GM21717 (cell line): ENCODE measurements at regions not wholly inside any gene's neighbourhood (a gene's known extent, or its start where the extent isn't known, plus 50 kb on each side); places are given as distances from the start of the nearest gene placed in this dataset.

Source experiments
- ATAC-seq: cut with Tn5 transposase; IDR thresholded peaks from one replicate; pipeline ENCODE4 v1.9.1; 2021; ENCODE audit warnings: mild to moderate bottlenecking, moderate library complexity; ENCODE audit not compliant: unreplicated experiment

DNA sequence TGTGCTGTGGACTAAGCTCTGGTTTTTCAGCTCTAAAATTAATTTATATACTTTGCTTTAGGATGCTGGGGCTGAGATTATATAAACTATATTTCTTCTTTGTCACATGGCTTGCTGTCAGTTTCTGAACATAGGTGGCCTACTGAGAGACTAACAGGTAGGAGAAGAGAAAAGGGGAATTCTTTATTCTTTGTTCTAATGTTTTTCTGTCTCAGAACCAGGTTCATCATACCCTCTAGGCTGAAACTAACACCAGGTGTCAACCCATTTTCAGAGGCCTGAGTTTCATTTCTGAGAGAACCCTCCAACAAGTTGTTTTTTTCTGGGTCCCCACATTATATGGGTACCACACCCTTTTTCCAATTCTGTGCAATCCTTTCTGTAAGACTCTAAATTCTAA, 843.6 kb downstream of the TRIB2 start:
- peak; percentile 81 for ATAC-seq

DNA sequence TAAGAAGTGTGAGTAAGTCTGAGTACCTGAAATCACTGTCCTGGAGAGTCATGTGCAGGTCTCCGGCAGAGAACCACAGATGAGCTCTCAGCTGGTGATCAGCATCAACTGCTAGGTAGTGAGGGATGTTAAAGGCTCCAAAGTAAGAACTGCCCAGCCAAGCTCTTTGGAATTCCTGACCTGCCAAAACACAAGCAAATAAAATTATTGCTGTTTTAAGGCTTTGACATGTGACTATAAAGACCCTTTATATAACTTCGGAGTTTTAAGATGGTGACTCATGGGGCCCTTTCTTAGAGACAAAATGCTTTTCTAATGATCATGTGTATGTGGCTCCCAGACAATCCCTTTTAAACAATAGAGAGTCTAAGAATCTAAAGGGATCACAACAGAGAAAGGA, 855.7 kb downstream of the TRIB2 start:
- no peak for ATAC-seq

DNA sequence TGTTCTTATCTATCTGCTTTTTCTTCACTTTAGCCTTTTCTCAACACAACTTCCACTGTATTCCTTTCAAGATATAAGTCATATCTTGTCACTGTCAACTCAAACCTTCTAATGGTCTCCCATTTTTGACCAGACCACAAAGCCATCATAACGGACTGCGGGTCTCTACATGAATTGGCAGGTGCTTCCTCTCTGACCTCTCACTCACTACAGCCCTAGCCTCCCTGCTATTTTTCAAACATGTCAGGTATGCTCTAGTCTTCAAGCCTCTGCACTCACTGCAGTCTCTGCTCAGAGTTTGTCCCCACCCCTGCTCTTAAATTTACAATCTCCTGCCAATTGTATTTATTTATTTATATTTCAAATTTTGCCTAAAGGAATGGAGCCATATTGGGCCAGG, 858.1 kb downstream of the TRIB2 start:
- ATAC-seq: no peak

DNA sequence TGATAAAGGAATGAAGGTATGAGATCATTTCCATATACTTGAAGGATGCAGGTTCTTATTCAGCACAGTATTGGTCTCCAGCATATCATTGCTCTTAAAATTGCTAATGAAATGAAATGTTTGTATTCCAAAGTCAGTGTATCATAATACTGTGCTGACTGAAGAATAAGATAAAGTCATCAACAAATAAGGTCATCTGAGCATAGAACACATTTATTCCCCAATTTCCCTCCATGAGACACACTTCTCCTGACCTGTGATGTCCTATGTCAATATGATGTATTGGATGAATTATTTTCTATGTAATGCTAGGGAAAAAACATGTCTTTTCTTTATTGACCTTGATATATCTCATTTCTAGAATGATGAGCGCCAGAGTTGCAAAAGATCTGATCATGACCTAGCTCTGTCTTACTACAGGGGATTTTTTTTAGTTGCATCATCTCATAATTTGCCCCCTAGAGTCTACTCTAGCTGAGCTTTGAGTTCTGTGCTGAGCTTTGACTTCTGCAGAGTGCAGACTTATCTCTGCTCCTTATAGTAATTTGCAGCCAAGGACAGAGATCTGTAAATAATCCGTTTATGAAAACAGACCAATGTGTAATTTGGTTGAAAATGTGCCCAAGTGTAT, 859.8 kb downstream of the TRIB2 start:
- no peak for ATAC-seq

DNA sequence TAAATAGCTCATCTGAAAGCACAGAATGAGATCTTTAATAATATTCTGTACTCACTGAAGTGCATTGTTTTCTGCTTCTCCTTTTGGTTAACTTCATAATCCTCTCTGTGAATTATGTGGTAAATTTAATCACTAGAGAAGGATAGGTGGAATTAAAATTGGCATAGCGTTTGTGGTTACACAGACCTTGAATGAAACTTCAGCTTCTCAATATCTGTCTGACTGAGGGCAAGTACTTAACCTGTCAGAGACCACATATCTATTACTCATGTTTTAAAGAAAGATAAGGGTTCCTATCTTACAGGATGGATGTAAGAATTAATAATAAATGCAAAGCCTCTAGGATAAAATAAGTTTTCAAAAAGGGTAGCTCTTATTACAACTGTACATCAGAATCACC, 861.8 kb downstream of the TRIB2 start:
- no peak for ATAC-seq

DNA sequence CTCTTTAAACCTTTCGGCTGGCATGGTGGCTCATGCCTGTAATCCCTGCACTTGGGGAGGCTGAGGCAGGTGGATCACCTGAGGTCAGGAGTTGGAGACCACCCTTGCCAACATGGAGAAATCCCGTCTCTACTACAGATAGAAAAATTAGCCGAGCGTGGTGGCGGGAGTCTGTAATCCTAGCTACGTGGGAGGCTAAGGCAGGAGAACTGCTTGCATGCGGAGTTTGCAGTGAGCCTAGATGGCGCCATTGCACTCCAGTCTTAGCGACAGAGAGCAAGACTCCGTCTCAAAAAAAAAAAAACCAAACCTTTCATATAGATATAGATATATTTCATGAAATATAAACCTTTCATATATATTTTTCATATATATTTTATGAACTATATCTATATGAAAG, 864.7 kb downstream of the TRIB2 start:
- ATAC-seq: no peak

DNA sequence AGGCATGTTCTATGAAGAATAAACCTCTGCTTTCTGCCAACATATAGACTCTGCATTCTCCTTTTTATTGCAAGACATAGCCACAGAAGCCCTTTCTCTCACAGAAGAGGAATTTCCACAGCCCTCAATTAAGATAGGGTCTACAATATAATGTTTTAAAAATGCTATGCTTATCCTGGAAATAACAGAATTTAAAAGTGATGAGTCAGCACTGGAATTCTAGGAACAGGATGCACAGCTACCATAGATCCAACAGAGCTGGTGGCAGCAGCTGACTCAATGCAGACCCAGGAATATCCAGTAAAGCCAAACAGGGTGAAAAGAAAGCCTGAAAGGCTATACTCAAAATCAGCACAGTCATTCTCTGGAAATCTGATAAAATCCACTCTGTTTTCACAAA, 866.9 kb downstream of the TRIB2 start:
- no peak for ATAC-seq

DNA sequence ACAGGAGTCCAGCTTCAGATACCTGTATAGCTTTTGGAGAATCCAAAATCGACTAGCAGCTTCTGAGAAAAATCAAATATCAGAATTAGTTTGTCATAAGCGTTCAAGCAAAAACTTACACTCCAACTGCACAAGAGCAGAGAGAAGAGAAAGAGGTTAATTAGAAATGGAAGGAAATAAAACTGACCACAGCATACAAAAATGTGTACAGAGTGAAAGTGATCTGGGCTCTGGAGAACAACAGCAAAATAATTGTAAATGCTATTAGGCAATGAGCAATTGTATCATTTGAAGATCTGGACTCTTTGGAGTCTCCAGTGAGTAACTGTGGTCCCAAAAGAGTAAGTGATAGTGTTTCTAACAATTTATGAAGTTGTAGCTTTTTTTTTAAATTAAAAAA, 867.3 kb downstream of the TRIB2 start:
- ATAC-seq: no peak

DNA sequence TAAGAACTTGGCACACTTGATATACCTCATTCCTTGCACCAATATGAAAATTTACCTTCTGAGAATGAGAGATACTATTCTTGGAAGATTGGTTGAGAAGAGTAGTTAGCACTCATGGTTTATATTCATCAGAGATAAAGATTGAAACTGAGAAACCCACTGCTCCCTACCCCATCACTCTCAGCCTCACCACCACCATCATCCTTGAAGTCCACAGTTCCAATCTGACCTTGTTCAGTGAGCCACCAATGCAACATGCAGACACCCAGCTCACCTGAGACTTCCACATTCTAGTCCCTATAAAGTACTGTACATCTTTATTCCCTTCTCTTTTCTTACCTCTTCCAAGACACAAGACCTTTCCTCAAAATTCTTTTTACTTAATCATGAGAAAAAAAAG, 869.0 kb downstream of the TRIB2 start:
- no peak for ATAC-seq

DNA sequence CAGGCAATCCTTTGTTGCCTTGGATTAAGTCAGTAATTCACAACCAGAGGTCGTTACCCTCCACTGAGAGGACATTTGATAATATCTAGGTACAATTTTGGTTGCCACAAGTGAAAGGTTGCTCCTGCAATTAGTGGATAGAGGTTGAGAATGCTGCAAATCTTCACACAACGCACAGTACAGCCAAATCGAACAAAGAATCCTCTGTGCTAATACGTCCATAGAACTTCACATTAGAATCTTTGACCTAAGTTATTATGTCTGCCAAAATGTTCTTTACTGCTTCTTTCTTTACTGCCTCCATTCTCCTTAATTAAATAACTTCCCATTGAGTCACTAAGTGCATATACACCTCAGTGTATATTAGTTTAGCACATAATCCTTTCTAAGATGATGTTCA, 879.5 kb downstream of the TRIB2 start:
- no peak for ATAC-seq

DNA sequence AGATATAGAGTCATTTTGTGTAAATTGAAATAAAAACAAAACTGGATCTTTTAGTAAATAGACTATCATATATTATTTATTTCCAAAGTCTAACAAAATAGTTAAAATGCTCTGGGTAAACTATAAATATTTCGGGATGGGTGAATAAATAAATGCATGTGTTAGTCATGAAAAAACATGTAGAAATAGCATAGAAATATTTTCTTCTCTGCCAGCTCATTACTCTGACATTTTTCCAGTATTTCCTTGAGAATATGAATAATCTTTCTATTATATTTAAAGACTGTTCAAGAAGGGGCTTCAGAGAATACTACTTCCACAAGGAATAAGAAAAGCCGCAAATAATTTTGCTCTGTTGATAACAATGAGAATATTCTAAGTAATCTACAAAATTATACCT, 880.4 kb downstream of the TRIB2 start:
- ATAC-seq: no peak

DNA sequence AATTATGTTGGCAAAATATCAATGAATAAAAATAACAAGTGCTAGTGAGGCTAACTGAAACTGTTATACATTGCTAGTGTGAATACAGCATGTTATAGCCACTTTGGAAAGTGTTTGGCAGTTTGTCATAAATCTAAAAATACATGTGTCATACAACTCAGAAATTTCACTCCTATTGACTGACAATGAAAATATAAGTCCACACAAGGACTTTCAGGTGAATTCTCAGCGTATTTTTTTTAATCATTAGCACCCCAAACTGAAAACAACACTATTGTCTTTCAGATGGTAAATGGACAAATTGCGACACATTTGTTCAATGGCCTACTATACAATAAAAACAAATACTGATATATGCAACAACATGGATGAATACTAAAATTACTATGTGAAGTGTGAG, 884.8 kb downstream of the TRIB2 start:
- no peak for ATAC-seq

DNA sequence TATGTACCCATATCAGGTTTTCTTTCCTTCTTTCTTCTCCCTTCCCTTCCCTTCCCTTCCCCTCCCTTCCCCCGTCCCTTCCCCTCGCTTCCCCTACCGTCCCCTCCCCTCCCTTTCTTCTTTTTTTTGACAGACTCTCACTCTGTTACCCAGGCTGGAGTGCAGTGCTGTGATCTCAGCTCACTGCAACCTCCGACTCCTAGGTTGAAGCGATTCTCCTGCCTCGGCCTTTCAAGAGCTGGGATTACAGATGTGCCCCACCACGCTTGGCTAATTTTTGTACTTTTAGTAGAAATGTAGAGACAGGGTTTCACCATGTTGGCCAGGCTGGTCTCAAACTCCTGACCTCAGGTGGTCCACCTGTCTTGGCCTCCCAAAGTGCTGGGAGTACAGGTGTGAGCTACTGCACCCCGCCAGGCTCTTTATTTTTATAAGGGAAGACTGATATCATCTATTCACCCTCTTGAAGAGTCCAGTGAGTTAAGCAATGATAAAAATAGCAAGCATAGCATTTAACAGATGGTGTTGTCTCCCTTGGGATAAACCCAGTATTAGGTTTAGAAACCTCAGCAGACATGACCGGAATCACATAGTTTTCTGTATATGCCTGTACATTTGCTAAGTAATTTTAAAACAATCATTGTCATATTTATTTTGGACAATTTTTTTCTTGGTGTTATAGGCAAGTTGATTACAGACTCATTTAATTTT, 888.4 kb downstream of the TRIB2 start:
- ATAC-seq: no peak

DNA sequence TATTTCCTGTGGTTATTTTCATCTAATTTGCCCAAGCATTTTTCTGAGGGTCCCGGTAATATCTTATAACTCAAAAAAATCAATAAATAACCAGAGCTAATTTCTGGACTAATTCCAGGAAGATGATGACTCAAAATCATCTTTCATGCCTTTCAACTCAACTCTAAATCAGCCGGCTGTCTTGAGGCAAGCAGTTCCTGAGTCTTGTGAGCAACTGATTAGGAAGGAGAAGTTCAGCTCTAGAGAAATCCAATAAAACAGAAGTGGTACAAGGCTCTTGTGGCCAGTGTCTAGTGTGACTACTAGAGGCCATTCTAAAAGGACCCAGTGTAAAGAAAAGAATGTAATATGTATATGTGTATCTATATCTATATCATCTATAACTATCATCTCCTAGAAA, 890.4 kb downstream of the TRIB2 start:
- no peak for ATAC-seq

DNA sequence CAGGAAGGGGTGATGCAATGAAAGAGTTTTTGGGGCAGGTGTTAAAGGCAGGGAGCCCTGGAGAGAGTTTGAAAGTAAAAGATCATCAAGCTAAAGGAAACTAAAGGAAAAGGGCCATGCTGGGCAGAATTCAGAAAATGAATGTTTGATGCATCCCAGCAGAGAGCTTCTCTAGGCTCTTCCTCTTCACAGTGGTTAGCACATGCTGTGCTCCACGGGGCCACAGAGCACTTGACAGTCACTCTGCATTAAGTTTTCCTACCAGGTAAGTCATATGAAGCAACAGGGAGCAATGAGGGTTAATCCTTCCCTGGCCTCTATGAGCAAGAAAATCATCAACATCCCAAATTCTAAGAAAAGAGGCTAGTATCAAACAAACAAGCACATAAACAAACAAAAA, 895.2 kb downstream of the TRIB2 start:
- no peak for ATAC-seq

DNA sequence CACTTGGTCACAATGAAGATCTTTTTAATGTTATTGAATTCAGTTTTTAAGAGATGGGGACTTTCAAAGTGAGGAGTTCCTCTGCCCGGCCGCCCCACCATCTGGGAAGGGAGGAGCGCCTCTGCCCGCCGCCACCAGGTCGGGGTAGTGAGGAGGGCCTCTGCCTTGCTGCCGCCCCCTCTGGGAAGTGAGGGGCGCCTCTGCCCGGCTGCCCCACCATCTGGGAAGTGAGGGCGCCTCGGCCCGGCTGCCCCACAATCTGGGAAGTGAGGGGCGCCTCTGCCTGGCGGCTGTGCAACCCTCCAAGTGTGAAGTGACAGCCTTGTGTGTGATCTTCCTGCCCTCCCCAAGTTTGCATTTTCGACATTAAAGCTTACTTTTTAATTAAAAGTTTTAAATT, 899.3 kb downstream of the TRIB2 start:
- ATAC-seq: no peak

DNA sequence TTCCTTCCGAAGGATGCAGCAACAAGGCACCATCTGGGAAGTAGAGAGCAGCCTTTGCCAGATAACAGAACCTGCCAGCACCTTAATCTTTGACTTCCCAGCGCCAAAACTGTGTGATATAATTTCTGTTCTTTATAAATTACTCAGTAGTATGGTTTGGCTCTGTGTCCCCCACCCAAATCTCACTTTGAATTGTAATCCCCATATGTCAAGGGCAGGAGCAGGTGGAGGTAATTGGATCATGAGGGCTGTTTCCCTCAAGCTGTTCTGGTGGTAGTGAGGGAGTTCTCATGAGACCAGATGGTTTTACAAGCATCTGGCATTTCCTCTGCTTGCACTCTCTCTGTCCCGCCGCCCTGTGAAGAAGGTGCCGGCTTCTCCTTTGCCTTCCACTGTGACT, 899.9 kb downstream of the TRIB2 start:
- no peak for ATAC-seq

DNA sequence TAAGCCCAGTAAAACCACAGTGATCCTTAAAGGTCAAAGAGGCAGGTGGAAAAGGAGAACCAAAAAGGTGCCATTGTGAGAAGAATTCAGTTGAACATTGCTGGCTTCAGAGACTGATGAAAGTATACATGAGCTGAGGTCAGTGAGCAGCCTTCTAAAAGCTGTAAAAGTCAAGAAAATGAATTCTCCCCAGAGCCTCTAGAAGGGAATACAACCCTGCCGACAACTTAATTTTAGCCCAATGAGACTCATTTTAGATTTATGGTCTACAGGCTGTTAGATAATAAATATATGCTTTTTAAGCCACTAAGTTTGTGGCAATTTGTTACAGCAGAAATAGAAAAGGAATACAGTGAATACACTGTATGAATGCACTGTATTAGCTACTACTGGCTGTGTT, 911.4 kb downstream of the TRIB2 start:
- no peak for ATAC-seq

DNA sequence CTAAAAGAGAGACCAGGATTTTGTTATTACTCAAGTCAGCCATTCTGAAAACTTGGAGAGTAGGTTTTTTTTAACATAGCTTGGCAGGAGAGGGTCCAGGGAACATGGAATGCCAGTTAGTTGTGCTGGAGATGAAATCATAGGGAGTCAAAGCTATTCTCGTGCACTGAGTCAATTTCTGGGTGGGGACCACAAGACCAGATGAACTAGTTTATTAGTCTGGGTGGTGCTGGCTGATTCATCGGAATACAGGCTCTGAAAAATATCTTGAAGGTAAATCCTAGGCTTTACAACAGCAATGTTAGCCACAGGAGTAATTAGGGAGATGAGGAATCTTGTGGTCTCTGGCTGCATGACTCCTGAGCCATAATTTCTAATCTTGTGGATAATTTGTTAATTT, 921.4 kb downstream of the TRIB2 start:
- no peak for ATAC-seq

DNA sequence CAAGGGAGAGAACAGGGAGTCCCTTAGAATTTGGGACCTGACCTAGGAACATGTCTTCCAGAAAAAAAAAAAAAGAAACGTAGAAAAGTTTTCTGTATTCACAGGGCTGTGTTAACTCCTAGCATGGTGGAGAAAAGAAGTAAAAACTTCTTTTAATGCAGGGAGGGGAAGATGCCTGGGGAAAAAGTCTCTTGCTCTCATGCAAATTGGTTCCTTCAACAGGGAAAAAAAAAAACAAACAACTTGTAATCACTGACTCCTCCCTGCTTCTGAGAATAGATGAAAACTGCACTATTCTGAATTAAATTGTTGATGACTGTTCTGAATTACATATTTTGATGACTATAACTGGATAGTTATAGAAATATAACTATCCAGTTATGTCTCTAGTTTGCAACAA, 933.2 kb downstream of the TRIB2 start:
- ATAC-seq: no peak

DNA sequence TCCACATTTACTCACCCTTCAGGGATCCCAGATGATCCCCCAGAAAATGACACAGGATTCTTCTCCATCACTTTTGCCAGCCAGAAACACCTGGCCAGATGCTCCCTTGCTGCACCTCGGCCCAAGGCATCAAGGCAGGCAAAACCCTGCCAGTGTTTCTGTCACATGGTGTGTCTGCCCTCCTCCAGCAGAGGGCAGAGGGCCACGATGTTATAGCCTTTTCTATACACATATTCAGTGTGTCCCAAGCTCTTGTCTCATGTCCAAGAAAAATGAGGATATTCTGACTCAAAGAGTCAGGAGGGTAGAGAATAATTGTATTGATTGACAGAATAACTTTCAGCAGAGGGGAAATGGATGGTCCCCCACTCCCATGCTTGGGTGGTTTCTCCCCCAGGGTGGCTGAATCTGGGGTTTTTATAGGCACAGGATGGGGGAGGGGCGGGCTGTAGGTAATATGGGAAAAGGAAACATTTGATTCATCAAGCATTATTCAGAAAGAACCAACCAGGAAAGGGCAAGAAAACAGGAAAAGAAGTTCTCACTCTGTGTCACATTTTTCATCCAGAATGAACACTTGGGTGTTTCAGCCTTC, 933.9 kb downstream of the TRIB2 start:
- no peak for ATAC-seq

DNA sequence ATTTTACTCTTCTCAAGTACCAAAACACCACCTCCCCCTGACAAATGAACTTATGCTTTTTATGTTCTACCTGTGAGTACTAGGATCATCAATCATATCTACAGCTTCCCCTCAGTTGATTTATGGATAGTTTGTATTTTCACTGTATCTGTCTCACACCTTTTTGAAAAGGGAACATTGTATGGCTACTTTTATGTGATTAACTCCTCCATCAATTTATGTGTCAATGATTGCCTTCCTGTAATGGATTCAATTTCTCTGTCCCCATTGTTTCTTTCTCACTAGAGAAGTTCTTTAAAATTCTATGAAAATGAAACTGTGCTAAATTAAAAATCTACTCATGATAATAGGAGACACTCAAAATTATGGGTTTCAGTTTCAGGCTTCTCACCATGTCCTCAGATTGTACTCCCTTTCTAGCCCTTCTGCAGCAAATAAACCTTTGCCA, 935.0 kb downstream of the TRIB2 start:
- peak; percentile 76 for ATAC-seq
